ENCODE measurements at regions not wholly inside any gene's neighbourhood (a gene's known extent, or its start where the extent isn't known, plus 50 kb on each side); places are given as distances from the start of the nearest gene placed in this dataset.

- H2AFZ ChIP-seq (ENCODE audit: low read length) = no peak overlapping the region
- H3K79me2 ChIP-seq (ENCODE audit: insufficient read depth, low read depth, low read length) = no peaks in the 10 kb centered on the region
- BruUV-seq (replicated peaks) = no TSS peak
- no peaks in the 10 kb centered on the region for H3K9me2 ChIP-seq (ENCODE audit: insufficient read depth, low read length)
- H3K27ac ChIP-seq (ENCODE audit: low read depth, low read length, poor library complexity, severe bottlenecking) = no peak overlapping the region
- no peak for DNase-seq (ENCODE audit: low spot score)
- POLR2A ChIA-PET = no interaction called here
- no peak overlapping the region for H3K4me2 ChIP-seq (ENCODE audit: low read length)
- no peaks in the 10 kb centered on the region for H3K4me1 ChIP-seq (ENCODE audit: insufficient read depth, low read length, poor library complexity, severe bottlenecking)
- H4K20me1 ChIP-seq (ENCODE audit: insufficient read depth, low read length) = no peaks in the 10 kb centered on the region
- TF ChIP-seq EZH2phosphoT487 (IDR thresholded peaks at IDR 0.05; ENCODE audit: borderline replicate concordance, low read depth, low read length) (no peak), CTCF (conservative IDR thresholded peaks at IDR 0.05; ENCODE audit: low read length) (no peak)
- no peaks in the 10 kb centered on the region for H3K36me3 ChIP-seq (ENCODE audit: insufficient read depth, low read length)
- CTCF ChIA-PET (ENCODE audit: unreplicated experiment) = interaction anchor here (0.6 kb wide), 1 partner anchor 8 kb away, joined by 3 read pairs; no protein-coding TSS in a partner anchor
- no peaks in the 10 kb centered on the region for H3K9me3 ChIP-seq (ENCODE audit: low read length)
- no peak overlapping the region for H3K4me3 ChIP-seq (ENCODE audit: low read depth, low read length, poor library complexity, severe bottlenecking)
- intact Hi-C loops (cut with micrococcal nuclease; ENCODE audit: unreplicated experiment) = no loop called here
Observed at GRCh38 chr18:76075777-76076176, 419.3 kb downstream of the ZNF516 start.

DNA sequence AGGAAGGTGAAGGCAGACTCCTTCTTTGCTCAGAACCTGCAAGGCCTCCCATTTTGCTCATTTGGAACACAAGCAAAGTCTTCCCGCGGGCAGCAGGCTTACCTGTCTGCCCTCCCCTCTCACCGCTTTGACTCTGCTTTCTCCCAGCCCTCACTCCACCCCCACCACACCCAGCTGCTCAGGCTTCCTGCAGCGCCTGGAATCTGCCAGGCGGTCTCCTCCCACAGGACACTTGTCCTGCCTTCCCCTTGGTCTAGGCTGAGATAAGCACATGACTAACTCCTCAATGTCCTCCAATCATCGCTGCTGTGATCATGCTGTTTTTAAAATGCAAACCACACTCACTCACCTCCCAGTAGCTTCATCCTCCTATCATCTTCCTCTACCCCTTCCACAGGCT, 430.0 kb downstream of the ZNF516 start:
- intact Hi-C loops (cut with micrococcal nuclease; ENCODE audit: unreplicated experiment) = no loop called here
- Histone ChIP-seq H2AFZ (ENCODE audit: low read length) (no peak overlapping the region), H3K4me1 (ENCODE audit: insufficient read depth, low read length, poor library complexity, severe bottlenecking) (no peaks in the 10 kb centered on the region), H3K9me3 (ENCODE audit: low read length) (no peaks in the 10 kb centered on the region), H3K27ac (ENCODE audit: low read depth, low read length, poor library complexity, severe bottlenecking) (no peak overlapping the region), H3K36me3 (ENCODE audit: insufficient read depth, low read length) (no peaks in the 10 kb centered on the region), H4K20me1 (ENCODE audit: insufficient read depth, low read length) (no peaks in the 10 kb centered on the region), H3K4me3 (ENCODE audit: low read depth, low read length, poor library complexity, severe bottlenecking) (no peak overlapping the region), H3K9me2 (ENCODE audit: insufficient read depth, low read length) (no peaks in the 10 kb centered on the region), H3K4me2 (ENCODE audit: low read length) (no peak overlapping the region), H3K79me2 (ENCODE audit: insufficient read depth, low read depth, low read length) (no peaks in the 10 kb centered on the region)
- DNase-seq (ENCODE audit: low spot score) = no peak
- ChIA-PET POLR2A (no interaction called here), CTCF (ENCODE audit: unreplicated experiment) (no interaction called here)
- no TSS peak for BruUV-seq (replicated peaks)
- TF ChIP-seq EZH2phosphoT487 (IDR thresholded peaks at IDR 0.05; ENCODE audit: borderline replicate concordance, low read depth, low read length) (no peak), CTCF (conservative IDR thresholded peaks at IDR 0.05; ENCODE audit: low read length) (no peak)

DNA sequence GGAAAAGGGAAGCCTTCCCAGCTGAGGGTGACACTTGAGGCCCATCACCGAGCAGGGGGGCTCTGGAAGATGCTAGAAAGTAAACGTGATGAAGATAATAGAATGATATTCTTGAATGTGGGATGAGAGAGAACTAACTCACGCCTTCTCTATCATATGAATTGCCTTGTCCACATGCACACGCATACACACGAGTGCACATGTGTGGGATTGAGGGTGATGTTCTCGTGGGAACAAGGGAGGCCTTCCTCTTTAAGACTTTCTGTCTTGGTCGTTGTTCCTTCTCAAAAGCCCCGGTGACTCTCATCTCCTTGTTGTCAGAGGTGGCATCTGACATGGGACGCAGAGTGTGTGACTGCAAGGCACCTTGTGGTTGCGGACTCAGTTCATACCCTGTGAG, 436.9 kb downstream of the ZNF516 start:
- H3K9me3 ChIP-seq (ENCODE audit: low read length) = no peaks in the 10 kb centered on the region
- ChIA-PET CTCF (ENCODE audit: unreplicated experiment) (no interaction called here), POLR2A (no interaction called here)
- intact Hi-C loops (cut with micrococcal nuclease; ENCODE audit: unreplicated experiment) = no loop called here
- H3K9me2 ChIP-seq (ENCODE audit: insufficient read depth, low read length) = no peaks in the 10 kb centered on the region
- no peaks in the 10 kb centered on the region for H3K4me1 ChIP-seq (ENCODE audit: insufficient read depth, low read length, poor library complexity, severe bottlenecking)
- no peak overlapping the region for H3K4me2 ChIP-seq (ENCODE audit: low read length)
- TF ChIP-seq CTCF (conservative IDR thresholded peaks at IDR 0.05; ENCODE audit: low read length) (no peak), EZH2phosphoT487 (IDR thresholded peaks at IDR 0.05; ENCODE audit: borderline replicate concordance, low read depth, low read length) (no peak)
- no peak overlapping the region for H3K27ac ChIP-seq (ENCODE audit: low read depth, low read length, poor library complexity, severe bottlenecking)
- no peak overlapping the region for H2AFZ ChIP-seq (ENCODE audit: low read length)
- H3K79me2 ChIP-seq (ENCODE audit: insufficient read depth, low read depth, low read length) = no peaks in the 10 kb centered on the region
- H3K4me3 ChIP-seq (ENCODE audit: low read depth, low read length, poor library complexity, severe bottlenecking) = no peak overlapping the region
- H4K20me1 ChIP-seq (ENCODE audit: insufficient read depth, low read length) = no peaks in the 10 kb centered on the region
- no peaks in the 10 kb centered on the region for H3K36me3 ChIP-seq (ENCODE audit: insufficient read depth, low read length)
- no peak for DNase-seq (ENCODE audit: low spot score)
- no TSS peak for BruUV-seq (replicated peaks)
